C4-2B (cell line): ENCODE measurements at regions not wholly inside any gene's neighbourhood (a gene's known extent, or its start where the extent isn't known, plus 50 kb on each side); places are given as distances from the start of the nearest gene placed in this dataset.
A peak's percentile ranks its signal among the peaks of the same experiment; 100 is the strongest.
"Not testable (repeated sequence)": the region's sequence is repeated elsewhere in the genome, so short reads cannot be mapped to it uniquely, and the experiment has no call there.

Source experiments
- H3K27ac ChIP-seq: fragments of 450-650 bp; 2 replicates; pipeline ENCODE4 v1.5.1; 2017
- ZFX ChIP-seq: fragments of 450-650 bp; IDR thresholded peaks from 2 replicates; pipeline ENCODE4 v1.6.1; 2017
- TF ChIP-seq, protein P1 (sequence below): fragments of 450-650 bp; conservative IDR thresholded peaks from 2 replicates; pipeline ENCODE4 v1.5.1; 2017; ENCODE audit warnings: mild to moderate bottlenecking

DNA sequence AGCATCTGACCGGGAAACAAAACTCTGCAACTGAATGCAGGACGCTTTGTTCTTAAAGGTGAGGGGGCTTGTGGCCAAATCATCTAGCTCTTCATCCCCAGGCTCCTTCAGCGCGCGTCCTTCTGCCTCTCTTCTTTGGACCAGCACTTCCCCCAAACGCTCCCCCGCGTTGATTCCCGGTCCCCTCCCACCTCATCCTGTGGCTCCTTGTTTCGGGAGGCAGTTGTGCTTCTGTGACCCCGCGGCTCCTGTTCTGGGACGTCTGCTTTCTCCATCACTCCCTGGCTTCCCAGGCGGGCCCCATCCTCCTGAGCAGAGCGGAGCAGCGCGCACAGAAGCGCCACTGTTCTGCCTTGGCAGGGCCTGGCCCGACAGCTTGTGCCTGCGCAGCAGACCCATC, 109.7 kb upstream of the ZNG1E start:
- not testable (repeated sequence) for H3K27ac ChIP-seq

DNA sequence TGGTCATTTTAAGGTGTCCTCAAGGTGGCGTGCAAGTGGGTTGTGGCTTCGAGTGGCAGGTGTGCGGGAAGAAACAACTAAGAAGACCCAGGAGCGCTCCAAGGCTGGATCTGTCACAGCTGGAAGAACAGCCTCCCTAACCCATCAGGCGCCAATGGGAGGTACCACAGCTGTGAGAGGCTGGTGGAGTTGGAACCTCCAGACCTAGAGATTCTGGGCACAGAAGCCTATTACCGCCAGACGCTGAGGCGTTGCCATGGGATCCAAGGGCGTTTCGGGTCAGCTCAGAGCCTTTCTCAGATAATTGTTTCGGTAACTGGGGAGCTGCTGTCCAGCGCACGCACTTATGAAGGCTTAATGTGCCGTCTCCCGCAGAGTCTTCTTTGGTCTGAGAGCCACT, 156.7 kb upstream of the ZNG1E start:
- H3K27ac ChIP-seq = not testable (repeated sequence)

DNA sequence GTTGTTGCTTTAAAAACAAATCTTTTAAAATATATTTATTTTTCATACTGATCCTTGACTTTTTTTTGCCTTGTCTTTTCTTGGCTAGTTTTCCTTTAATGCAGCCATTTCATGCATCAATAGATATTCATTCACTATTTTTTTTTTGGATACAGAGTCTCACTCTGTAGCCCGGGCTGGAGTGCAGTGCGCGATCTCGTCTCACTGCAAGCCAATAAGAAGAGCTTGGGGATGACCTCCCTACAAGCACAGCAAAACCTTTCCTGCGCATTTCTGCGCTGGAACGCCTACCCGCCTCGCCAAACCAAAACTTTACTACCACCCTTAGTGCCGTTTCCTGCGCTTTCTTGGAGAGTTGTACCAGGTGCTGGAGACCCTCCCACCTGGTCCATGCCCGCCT, 161.3 kb upstream of the ZNG1E start:
- H3K27ac ChIP-seq = not testable (repeated sequence)

DNA sequence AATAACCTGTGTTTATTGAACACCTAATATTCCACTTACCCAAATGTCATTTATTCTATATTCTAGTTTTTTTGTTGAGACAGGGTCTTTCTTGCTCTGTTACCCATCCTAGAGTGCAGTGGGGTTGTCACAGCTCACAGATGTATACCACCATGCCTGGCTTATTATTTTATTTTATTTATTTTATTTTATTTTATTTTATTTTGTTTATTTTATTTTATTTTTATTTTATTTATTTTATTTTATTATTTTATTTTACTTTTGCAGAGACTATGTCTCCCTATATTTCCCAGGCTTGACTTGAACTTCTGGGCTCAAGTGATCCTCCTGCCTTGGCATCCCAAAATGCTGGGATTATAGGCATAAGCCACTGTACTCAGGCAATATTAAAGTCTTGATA, 167.8 kb upstream of the ZNG1E start:
- H3K27ac ChIP-seq = not testable (repeated sequence)

DNA sequence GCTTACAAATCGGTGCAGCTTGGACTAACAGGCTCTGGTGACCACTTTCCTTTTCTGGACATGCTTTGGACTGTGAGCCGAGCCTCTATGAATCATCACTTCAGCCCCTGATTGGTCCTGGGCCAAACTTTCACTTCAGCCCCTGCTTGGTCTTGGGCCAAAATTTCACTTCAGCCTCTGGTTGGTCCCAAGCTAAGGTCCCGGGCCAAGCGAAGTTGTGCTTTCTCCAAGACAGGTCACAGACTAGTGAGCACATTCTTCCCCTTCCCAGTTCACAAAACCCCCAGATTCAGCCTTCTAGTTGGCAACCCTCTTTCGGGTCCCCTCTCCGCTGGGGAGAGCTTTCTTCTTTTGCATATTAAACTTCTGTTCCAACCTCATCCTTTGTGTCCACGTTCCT, 171.0 kb upstream of the ZNG1E start:
- H3K27ac ChIP-seq = not testable (repeated sequence)

DNA sequence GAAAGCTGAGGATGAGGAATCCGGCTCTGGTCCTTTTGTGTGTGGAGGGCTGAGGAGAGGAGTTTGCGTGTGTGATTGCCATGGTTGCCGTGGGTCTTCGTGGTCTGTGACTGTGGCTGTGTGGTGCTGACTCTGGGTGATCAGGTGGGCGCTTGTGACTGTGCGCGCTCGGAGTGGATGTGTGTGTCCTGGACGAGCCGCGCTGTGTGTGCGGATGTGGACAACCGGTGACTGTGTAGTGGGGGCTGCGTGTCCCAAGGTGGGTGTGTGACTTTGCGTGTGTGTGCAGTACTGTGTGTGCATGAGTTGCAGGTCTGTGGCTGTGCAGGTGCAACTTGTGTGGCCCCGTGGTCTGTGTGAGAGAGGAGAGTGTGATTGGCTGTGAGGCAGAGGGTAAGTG, 172.0 kb upstream of the ZNG1E start:
- not testable (repeated sequence) for H3K27ac ChIP-seq

DNA sequence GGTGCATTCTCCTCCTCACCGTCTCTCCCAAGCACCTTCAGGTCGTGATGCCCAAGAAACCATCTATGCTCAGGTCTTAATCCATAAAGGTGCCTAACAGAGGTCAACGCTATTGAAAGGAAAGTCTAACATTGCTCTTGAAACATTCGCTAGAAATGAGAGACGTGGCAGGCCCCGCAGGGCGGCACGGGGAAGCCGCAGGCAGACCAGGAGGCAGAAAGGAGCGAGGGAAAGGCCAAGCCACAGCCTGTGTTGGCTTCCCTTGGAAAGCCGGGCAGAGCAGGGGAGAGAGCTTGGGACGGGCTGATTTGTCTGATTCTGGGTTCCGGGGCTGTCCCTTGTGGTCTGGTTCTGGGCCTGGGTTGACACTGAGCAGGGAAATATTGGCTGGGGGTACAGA, 192.8 kb upstream of the ZNG1E start:
- not testable (repeated sequence) for H3K27ac ChIP-seq

DNA sequence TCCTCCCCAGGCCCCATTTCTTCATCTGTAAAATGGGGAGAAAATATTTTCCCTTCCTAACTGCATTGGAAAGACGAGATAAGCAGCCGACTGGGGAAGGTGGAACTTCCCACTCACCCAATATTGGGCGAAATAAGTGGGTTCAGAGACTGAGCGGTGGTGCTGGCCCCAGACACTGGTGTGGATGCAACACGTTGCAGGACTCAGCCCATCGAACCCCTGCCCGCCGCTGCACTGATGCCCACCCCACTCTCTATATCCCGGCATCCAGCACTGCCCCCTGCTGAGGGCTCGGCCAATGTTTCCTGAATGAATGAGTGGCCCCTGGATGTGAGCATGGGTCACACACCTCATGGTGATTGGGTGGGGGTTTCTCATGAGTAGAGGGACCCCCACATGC, 194.4 kb upstream of the ZNG1E start:
- not testable (repeated sequence) for H3K27ac ChIP-seq

DNA sequence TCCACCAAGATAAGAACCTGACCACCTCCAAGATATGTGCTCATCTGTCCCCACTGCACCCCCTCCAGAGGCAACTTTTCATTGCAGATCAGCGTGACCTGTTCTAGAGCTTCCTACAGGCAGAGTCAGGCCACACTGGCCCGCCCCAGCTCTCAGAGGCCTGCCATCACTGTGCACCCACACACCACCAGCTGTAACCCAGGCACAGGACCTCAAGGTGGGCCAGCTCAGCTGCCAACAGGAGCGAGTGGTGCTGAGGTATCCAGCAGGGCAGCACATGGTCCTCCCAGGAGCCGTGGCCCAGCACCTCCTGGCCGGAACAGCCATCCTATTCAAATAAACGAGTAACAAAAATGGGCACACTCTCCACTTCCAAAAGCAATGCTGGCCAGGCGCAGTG, 189.9 kb upstream of the FOXD4L5 start:
- H3K27ac ChIP-seq = not testable (repeated sequence)

DNA sequence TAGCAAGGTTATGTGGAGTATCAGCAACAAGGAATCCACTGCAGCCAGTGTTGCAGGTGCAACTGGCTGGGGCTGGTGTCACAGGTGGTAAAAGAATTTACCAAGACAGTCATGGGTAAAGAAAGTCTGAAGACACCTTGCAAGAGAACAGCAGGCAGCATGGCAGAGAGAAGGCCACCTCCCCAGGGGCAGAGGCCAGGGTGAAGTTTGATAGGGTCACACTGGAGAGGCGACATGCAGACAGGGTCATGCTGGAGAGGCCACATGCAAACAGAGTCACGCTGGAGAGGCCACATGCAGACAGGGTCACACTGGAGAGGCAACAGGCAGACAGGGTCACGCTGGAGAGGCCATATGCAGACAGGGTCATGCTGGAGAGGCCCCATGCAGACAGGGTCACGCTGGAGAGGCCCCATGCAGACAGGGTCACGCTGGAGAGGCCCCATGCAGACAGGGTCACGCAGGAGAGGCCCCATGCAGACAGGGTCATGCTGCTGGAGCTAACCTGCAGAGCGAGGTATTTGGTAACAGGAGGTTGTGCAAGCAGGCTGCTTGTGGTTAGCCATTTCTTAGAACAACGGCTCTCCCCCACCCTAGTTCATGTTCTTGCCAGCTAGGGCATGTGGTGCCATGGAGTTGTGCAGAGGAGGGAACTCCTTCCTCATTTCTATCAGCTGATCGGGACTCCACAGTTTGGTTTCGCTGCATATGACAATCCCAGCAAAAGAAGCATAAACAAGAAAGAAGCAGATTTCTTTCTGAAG, 188.2 kb upstream of the FOXD4L5 start:
- H3K27ac ChIP-seq = not testable (repeated sequence)

DNA sequence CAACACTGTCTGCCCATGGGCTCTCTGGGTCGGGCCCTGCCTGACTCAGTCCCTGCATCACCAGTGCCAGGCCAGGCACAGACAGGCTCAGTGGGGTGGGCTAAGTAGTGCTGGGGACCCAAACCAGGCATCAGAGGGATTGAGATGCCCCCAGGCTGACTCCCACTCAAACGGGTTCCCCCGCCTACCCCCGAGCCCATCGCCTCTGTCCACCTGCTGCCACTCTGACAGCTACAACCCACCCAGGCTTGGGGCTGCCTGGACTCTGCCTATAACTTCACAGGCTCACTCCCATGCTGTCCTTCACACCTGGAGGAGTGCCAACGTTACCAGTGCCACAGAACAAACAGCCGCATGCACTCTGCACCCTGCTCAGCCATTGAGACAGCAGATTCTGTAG, 186.1 kb upstream of the FOXD4L5 start:
- H3K27ac ChIP-seq = not testable (repeated sequence)

DNA sequence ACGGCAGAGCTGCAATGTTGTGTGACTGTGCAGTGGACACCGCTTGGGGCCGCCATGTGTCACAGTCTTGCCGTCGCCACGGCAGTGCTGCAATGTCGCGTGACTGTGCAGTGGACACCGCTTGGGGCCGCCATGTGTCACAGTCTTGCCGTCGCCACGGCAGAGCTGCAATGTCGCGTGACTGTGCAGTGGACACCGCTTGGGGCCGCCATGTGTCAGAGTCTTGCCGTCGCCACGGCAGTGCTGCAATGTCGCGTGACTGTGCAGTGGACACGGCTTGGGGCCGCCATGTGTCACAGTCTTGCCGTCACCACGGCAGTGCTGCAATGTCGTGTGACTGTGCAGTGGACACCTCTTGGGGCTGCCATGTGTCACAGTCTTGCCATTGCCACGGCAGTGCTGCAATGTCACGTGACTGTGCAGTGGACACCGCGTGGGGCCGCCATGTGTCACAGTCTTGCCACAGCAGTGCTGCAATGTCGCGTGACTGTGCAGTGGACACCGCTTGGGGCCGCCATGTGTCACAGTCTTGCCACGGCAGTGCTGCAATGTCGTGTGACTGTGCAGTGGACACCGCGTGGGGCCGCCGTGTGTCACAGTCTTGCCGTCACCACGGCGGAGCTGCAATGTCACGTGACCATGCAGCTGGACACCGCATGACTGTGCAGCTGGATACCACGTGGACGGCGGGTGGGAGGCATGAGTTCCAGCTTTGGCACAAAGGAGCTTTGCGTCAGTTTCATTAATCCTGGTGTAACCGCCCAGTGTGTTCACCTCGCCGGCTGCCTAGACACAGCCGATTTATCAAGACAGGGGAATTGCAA, 182.1 kb upstream of the FOXD4L5 start:
- not testable (repeated sequence) for H3K27ac ChIP-seq

DNA sequence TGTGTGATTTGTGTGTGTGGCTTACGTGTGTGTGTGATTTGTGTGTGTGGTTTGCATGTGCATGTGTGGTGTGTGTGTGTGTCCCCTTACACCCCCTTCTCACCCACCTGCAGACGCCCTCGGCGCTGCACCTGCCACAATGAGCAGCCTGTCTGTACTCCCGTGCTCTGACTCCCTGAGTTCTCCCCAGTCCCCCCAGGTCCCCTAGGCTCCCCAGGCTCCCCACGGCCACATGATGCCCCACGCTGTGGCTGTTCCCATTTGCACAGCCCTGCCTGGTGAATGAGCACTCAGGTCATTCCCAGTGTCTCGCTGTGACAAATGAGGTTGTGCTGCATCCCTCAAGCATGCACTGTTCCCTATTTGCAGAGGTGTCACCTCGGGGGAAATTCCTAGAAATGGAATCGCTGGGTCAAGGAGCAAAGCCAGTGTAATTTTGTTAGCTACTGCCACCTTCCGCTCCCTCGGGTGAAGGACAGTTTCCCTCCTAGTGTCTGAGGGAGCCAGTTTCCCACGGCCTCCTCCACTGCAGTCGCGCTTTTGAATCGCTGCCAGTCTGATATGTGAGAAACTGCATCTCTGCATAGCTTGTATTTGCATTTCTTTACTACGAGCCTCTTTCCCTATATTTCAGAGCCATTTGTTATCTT, 180.4 kb upstream of the FOXD4L5 start:
- H3K27ac ChIP-seq = not testable (repeated sequence)
- TF ChIP-seq, protein P1, sequence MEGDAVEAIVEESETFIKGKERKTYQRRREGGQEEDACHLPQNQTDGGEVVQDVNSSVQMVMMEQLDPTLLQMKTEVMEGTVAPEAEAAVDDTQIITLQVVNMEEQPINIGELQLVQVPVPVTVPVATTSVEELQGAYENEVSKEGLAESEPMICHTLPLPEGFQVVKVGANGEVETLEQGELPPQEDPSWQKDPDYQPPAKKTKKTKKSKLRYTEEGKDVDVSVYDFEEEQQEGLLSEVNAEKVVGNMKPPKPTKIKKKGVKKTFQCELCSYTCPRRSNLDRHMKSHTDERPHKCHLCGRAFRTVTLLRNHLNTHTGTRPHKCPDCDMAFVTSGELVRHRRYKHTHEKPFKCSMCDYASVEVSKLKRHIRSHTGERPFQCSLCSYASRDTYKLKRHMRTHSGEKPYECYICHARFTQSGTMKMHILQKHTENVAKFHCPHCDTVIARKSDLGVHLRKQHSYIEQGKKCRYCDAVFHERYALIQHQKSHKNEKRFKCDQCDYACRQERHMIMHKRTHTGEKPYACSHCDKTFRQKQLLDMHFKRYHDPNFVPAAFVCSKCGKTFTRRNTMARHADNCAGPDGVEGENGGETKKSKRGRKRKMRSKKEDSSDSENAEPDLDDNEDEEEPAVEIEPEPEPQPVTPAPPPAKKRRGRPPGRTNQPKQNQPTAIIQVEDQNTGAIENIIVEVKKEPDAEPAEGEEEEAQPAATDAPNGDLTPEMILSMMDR = peak; percentile 64

DNA sequence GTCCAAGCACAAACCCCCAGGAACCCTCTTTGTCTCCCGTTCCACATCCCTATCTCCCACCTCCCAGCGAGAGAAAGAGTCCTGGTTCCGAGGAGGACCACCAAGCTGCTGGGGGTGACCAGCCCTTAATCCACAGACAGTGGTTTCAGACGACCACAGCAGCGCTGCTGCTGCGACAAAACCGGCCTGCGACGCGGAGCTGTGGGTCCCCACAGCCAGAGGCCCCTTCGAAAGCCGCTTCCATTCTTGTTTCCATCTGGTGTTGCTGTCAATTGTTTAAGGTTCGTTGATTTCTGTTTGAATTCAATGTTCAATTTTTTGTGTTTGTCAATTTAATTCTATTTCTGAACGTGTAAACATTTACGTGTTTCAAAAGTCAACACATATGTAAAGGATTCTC, 177.5 kb upstream of the FOXD4L5 start:
- not testable (repeated sequence) for H3K27ac ChIP-seq

DNA sequence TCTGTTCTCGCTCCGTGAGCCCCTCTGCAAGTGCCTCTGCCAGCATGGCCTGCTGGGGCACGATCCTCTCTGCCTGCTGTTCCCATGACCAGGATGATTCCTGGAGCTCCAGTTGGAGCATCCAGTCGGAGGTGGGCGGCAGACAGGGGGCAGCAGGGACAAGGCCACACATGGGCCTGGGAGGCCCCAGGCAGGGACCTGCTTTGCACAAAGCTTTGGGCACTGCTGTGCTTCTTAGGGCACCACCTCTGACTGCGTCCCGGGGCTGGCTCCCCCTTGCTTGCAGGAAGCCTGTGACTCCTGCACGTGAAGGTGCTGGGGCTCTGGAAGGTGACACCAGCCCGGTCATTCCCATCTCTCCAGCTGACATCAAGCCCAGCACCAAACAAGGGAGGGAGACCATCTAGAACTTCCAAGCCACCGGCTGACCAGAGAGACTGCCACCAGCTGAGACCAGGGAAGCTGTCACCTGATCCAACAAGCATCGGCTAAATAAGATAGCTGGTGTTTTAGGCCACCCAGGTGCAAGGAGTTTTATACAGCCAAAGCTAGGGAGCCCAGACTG, 174.8 kb upstream of the FOXD4L5 start:
- TF ChIP-seq ZFX = no peak
- TF ChIP-seq, protein P1 = no peak
- no peak overlapping the region for H3K27ac ChIP-seq
